Brain microvascular endothelial cell (primary cell): ENCODE measurements at regions not wholly inside any gene's neighbourhood (a gene's known extent, or its start where the extent isn't known, plus 50 kb on each side); places are given as distances from the start of the nearest gene placed in this dataset.
A peak's percentile ranks its signal among the peaks of the same experiment; 100 is the strongest.

Experiments used
- DNase-seq: peaks from one replicate; pipeline ENCODE4 v3.0.0-alpha.2; 2020
- H3K27ac ChIP-seq: fragments of 250-450 bp; sonication (Bioruptor Pico); 2 replicates; pipeline ENCODE4 v1.5.1; 2020; ENCODE audit warnings: mild to moderate bottlenecking, moderate library complexity
- H3K27me3 ChIP-seq: fragments of 250-450 bp; sonication (Bioruptor Pico); replicated peaks from 2 replicates; pipeline ENCODE4 v1.5.1; 2020; ENCODE audit warnings: mild to moderate bottlenecking
- H3K36me3 ChIP-seq: fragments of 250-450 bp; sonication (Bioruptor Pico); replicated peaks from 2 replicates; pipeline ENCODE4 v1.5.1; 2020; ENCODE audit warnings: mild to moderate bottlenecking
- H3K4me3 ChIP-seq: 2 replicates; pipeline ENCODE4 v1.5.1; 2011; ENCODE audit warnings: low read depth, mild to moderate bottlenecking, control low read depth, low read length, moderate library complexity
- CTCF ChIP-seq: IDR thresholded peaks from 2 replicates; pipeline ENCODE4 v1.5.1; 2011; ENCODE audit warnings: low read depth, mild to moderate bottlenecking, moderate library complexity, low read length, control low read depth, inconsistent platforms; ENCODE audit errors: missing control alignments
- in situ Hi-C: cut with HindIII; loops from 2 replicates; pipeline ENCODE4 v1.10.0; 2017; ENCODE audit warnings: low sequenced_read_pairs, low pct_ligation_motif_present

GRCh38 chr17:37847102-37847501 lies 77.1 kb upstream of the TBC1D3K start:
- TF ChIP-seq CTCF: no peak
- H3K36me3 ChIP-seq: no peaks in the 10 kb centered on the region
- no peak overlapping the region for H3K27ac ChIP-seq
- DNase-seq: no peak
- H3K27me3 ChIP-seq: no peaks in the 10 kb centered on the region
- in situ Hi-C loops: no loop called here
- no peak overlapping the region for H3K4me3 ChIP-seq

GRCh38 chr17:37844977-37845293 lies 79.3 kb upstream of the TBC1D3K start:
- no peak overlapping the region for H3K27ac ChIP-seq
- no peak overlapping the region for H3K4me3 ChIP-seq

GRCh38 chr17:37844158-37844976 lies 79.8 kb upstream of the TBC1D3K start:
- peak; percentile 57 for DNase-seq
- peak; percentile 94 for TF ChIP-seq CTCF
- in situ Hi-C loops: no loop called here
- Histone ChIP-seq H3K36me3 (no peaks in the 10 kb centered on the region), H3K27ac (no peak overlapping the region), H3K27me3 (no peaks in the 10 kb centered on the region), H3K4me3 (peak overlapping the region; percentile 35)

More at GRCh38 chr17:37844977-37845293, 79.3 kb upstream of the TBC1D3K start:
- in situ Hi-C loops: no loop called here
- TF ChIP-seq CTCF: no peak
- Histone ChIP-seq H3K36me3 (no peaks in the 10 kb centered on the region), H3K27me3 (no peaks in the 10 kb centered on the region)
- no peak for DNase-seq

GRCh38 chr17:37842401-37842800 lies 81.8 kb upstream of the TBC1D3K start:
- Histone ChIP-seq H3K27me3 (no peaks in the 10 kb centered on the region), H3K27ac (no peak overlapping the region), H3K36me3 (no peaks in the 10 kb centered on the region), H3K4me3 (no peak overlapping the region)
- in situ Hi-C loops: no loop called here
- DNase-seq: no peak
- no peak for TF ChIP-seq CTCF

GRCh38 chr17:37841232-37841631 lies 83.0 kb upstream of the TBC1D3K start:
- in situ Hi-C loops: no loop called here
- no peak for TF ChIP-seq CTCF
- no peak overlapping the region for H3K4me3 ChIP-seq
- no peaks in the 10 kb centered on the region for H3K36me3 ChIP-seq
- H3K27ac ChIP-seq: no peak overlapping the region
- H3K27me3 ChIP-seq: no peaks in the 10 kb centered on the region
- no peak for DNase-seq

GRCh38 chr17:37840576-37840975 lies 83.6 kb upstream of the TBC1D3K start:
- TF ChIP-seq CTCF: no peak
- Histone ChIP-seq H3K27me3 (no peaks in the 10 kb centered on the region), H3K27ac (no peak overlapping the region), H3K4me3 (no peak overlapping the region), H3K36me3 (no peaks in the 10 kb centered on the region)
- no peak for DNase-seq
- in situ Hi-C loops: no loop called here
